NCI-H748 (cell line): ENCODE measurements at regions not wholly inside any gene's neighbourhood (a gene's known extent, or its start where the extent isn't known, plus 50 kb on each side); places are given as distances from the start of the nearest gene placed in this dataset.
A peak's percentile ranks its signal among the peaks of the same experiment; 100 is the strongest.

Source experiments
- DNase-seq: peaks from one replicate; lab custom pipeline; 2025; ENCODE audit not compliant: unreplicated experiment; lab: John Stamatoyannopoulos, UW

DNA sequence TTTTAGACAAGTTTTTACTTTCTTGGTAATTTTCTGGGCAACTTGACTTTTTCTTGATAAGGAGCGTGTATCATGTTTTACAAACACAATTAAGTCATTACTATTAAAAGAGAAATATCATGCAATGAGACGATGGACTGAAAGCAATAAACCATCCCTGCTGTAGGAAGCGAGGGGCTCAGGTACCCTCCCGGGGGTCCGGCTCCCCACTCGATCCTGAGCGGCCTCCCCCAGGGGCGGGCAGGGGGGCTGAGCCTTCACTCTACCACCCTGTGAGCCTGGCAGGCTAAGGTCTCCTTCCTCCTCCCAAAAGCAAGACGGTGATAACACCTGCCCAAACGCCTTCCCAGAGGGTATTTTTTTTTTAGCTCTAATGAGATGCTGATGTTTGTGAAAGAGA lies 51.8 kb upstream of the ADGRA1 start:
- DNase-seq: no peak

DNA sequence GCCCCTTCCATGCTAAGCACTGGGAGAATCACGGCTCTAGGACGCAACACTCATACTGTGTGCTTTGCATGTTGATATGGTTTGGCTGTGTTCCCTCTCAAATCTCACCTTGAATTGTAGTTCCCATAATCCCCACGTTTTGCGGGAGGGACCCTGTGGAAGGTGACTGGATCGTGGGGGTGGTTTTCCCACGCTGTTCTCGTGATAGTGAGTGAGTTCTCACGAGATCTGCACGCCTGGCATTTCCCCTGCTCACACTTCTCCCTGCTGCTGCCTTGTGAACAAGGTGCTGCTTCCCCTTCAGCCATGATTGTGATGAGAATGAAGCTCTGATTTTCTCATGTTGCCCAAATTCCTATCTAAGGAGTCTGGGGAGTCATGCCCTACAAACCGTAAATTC lies 53.0 kb upstream of the ADGRA1 start:
- DNase-seq: no peak

DNA sequence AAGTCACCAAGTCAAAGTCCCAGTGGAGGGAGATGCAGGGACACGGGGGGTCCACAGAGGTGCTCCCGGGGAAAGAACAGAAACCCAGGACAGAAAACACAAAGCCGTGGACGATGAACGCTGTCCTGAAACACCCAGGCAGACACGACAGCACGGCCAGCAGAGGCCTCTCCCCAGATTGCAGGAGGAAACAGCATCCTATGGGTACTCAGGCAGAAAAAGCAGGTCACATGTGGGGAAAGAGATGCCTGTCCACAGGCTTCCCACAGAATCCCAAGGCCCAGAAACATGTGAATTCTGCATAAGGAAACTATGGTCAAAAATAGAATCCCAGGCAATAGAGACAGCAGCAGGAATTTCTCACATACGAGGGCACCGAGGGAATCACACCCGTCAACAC lies 53.6 kb upstream of the ADGRA1 start:
- no peak for DNase-seq

- no peak for DNase-seq
Observed at GRCh38 chr10:133033742-133034048, 54.0 kb upstream of the ADGRA1 start.

DNA sequence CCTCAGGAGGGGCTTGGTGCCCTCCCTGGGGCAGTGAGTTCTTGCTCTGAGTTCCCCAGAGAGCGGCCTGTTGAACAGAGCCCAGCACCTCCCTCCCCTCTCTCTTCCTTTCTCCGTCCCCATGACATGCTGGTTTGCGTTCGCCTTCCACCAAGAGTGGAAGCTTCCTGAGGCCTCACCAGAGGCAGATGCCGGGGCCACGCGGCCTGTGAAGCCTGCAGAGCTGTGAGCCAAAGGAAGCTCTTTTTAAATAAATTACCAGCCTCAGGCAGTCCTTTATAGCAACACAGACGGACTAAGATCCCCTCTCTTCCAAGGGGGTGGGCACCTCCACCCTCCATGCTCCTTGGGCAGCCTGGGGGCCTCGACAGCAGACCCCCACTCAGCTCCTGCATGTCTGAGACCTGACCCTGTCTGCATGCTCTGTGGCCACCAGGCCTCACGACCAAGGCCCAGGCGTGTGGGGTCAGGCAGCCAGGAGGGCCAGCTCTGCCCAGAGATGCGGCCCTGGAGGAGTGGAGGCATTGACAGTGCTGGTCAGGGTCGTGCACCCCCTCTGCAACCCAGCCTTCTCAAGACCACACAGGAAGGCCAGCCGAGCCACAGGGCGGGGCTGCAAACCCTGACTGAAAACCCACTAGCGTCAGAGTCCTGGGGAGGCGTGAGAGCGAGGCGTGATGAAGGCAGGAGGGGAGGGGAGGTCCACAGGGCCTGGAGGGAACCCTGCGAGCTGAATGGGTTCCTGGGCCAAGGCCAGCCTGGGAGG lies 54.6 kb upstream of the ADGRA1 start:
- DNase-seq: no peak

DNA sequence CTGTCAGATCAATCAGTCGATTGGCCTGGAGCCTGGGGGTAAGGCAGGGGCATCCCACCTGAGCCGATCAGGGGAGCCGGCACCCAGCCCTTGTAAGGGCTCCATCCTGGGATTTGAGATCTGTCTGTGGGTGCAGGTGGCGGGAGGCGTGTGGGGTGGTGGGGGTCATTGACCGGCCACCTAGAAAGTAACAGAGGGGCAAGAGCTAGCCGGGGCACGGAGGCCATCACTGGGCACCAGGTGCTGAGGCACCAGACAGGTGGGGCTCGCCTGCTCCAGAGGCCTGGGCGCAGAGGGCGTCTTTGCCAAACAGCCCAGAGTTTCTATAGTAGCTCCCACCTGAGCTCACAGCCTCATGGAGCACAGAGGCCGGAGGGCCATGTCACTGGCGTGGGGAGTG lies 55.5 kb upstream of the ADGRA1 start:
- DNase-seq: no peak

GRCh38 chr10:133031541-133032125 lies 56.1 kb upstream of the ADGRA1 start:
- no peak for DNase-seq

DNA sequence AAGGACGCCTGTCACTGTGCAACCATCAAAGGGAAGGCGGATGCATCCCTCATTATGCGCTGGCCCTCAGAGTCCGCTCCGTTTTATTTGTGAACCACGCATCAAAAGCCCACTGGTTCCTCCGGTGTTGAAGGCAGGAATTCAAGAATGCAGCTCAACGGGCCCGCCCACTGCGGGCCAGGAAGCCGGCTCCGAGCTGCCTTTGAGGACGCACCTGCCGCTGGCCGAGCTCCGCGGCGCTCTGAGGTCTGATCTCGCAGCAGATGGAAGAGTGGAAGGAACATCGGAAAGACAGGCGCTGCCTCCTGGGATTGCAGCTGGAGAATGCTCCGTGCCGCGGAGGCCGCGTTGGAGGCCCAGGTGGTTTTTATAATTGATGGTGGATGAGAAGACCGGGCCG lies 56.9 kb upstream of the ADGRA1 start:
- peak; percentile 74 for DNase-seq

- DNase-seq: no peak
Observed at GRCh38 chr10:133030126-133030525, 57.6 kb upstream of the ADGRA1 start.

DNA sequence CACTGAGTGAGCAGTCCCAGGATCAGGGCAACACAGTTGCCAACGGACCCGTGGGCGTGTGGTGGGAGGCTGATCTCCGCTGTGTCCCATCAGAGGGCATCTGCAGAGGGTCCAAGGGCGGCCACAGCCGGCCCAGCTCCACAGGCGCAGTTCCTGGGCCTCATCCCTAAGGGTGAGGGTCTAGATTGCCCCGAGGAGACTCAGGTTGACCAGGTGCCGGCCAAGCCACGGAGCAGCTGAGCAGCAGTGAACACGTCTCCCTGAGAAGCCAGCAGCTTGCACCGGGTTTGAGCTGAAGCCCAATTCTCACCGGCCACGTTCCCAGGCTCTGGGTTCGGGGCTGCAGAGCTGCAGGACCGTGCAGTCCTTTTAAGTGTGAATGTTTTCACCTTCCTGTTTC lies 58.8 kb upstream of the ADGRA1 start:
- no peak for DNase-seq

DNA sequence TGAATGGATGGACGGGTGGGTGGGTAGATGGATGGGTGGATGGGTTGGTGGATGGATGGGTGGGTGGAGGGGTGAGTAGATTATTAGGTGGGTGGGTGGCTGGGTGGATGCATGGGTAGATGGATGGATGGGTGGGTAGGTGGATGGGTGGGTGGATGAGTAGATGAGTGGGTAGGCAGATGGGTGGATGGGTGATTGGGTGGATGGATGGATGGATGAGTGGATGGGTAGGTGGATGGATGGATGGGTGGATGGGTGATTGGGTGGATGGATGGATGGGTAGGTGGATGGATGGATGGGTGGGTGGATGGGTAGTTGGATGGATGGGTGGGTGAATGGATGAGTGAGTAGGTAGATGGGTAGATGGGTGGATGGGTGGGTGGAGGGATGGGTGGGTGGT lies 59.6 kb upstream of the ADGRA1 start:
- no peak for DNase-seq

DNA sequence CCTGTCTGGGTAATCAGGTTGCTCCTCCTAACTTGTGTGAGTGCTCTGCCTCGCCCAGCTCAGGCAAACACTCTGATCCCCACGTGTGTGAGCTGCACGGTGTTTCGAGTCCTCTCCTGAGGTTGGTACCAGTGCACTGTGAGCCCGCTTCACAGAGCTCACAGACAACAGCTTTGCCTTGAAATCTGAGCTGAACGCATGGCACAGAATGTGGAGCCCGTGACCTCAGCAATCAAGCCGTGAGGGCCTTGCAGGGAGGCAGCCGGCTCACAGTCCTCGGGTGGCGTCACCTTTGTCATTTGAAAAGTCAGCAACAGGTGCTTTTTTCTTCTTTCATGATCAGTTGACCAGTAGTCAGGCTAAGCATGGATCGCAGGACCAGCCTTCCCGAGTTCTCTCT lies 60.2 kb upstream of the ADGRA1 start:
- no peak for DNase-seq

DNA sequence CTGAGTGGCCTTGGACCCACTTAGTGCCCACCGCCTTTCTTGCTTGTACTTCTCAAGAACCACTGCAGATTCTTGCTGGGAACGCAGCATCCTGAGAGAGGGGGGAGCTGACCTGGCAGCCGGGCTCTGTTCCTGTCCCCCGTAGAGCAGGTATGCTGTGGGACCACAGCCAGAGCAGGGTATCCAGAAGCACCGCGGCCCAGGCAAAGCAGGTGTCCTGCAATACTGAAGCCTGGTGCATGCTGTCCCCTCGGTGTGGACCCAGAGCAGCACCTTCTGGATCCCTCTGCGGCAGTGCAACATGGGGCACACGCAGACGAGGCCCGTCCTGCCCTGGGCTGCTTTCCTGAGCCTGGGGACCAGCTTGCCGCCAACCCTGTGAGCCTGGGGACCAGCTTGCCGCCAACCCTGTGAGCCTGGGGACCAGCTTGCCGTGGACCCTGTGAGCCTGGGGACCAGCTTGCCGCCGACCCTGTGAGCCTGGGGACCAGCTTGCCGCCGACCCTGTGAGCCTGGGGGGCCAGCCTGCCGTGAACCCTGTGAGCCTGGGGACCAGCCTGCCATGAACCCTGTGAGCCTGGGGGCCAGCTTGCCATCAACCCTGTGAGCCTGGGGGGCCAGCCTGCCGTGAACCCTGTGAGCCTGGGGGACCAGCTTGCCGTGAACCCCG lies 60.9 kb upstream of the ADGRA1 start:
- DNase-seq: no peak

DNA sequence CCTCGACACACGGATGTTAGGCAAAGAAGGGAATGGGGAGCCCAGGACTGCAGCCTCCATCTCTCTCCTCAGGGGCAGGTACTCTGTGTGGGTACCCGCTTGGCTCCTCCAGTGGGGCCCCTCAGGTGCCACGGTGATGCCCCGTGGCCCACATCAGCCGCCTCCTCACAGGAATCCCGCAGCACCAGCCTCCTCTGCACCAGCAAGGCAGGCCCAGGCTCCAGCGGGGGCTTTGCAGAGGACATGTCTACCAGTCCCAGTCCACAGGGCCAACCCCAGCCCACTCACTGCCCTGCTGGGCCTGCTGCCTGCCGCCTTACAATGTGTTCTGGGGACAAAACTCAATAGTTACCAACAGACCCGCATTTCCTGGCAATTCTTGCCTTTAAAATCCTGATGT lies 61.6 kb upstream of the ADGRA1 start:
- DNase-seq: no peak

GRCh38 chr10:133025558-133026090 lies 62.1 kb upstream of the ADGRA1 start:
- no peak for DNase-seq

DNA sequence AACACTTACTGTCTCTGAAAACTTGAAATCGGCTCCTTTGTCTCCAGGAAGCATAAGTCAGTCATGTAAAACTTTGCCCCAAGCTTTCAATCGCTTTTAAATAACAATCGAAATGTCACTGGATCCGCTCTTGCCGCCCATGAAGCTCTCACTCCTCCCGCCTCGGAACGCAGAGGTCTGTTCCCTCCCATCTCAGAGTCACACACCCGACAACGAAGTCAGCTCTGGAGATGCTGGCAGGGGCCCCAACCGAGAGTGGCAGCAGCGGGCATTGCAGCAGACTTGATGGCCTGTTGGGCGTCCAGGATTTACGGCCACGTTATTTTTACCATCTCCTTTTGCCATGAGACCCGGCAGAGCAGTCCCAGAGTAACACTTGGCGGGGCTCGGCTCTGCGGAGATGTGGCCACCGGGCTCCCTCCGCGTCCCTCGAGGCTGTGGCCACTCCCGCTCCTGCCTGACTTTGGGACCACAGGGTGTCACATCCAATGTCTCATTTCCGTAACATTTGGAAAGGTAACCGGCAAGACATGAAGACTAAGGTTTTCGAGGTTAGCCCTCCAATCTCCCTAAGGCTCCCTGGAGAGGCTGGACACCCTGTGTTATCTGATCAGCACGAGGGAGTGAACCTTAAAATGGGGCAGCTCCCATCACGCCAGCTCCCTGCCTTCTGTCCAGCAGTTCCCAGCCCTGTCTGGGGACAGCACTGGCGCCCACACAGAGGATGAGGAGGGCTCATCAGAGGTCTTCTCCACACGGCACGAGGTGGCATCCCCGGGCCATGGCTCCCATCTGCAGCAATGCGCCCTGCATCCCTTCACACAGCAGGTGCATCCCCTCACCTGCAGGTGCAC lies 62.8 kb upstream of the ADGRA1 start:
- no peak for DNase-seq

DNA sequence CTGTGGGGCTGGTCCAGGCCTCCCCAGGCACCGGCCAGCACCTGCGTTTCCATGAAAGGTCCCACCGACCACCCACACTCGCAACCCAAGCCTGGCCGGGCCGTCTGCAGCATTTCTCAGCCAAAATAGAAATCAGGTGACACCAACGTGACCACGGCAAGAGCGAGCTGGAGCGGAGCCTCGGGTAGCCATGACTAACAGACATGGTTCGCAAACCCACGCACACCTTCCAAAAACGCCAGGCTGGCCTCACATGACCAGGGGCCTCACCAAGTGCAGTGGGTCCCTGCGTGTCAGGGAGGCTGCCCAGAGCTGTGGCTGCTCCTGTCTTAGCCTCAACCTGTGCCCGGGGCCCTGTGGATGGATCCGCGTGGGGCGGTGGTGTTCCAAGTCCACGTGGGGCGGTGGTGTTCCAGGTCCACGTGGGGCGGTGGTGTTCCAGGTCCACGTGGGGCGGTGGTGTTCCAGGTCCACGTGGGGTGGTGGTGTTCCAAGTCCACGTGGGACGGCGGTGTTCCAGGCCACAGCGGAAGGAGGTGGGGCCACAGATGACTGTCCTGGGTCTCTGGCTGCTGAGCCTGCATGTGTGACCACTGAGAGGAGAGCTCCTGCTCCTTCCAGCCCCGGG lies 64.4 kb upstream of the ADGRA1 start:
- no peak for DNase-seq

GRCh38 chr10:133022776-133023100 lies 65.0 kb upstream of the ADGRA1 start:
- DNase-seq: no peak

DNA sequence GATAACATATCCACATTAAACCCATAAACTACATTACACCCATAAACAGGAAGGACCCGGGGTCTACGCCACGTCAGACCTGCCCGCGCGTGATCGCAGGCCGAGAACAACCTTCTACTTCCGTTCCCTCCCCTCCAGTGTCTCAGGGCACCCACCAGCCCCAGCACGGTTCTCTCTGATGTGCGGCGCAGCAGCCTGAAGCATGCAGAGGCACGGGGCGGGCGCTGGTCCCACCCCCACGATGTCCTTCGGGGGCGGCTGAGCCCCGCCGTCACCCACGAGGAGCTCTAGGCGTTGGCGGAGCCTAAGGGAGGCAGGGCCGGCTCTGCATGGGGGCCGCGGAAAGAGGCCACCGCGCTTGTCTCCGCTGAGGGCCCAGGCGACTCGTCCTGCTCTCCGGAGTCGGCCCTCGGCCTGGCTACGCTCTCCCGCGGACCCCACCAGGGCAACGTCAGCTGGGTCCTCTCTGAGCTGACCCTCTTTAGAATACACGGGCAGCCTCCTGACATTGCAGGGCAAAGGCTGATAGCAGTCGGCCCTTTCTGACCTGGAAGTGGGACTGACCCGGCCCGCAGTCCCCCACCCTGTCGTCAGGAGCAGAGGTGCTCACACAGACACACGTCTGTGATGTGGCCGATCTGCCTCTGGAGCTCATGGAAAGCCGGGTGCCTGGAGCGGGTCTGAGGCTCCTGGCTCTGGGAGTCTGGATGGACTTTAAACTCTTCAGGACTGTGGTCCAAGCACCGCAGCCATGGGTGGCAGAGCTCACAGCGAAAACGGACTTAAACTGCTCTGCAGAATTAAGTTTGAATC lies 65.6 kb upstream of the ADGRA1 start:
- DNase-seq: no peak
